Suprapubic skin (tissue), 4 donors: ENCODE measurements at regions not wholly inside any gene's neighbourhood (a gene's known extent, or its start where the extent isn't known, plus 50 kb on each side); places are given as distances from the start of the nearest gene placed in this dataset.

ENCODE experiments used
- DNase-seq, 2 donors: peaks; one replicate each; pipeline ENCODE4 v3.0.0-alpha.2; 2019; ENCODE audit warnings: low spot score in 2 of 2
- H3K27ac ChIP-seq: fragments of 200-600 bp; sonication (generic); one replicate; pipeline ENCODE4 v1.5.1; 2019
- H3K27me3 ChIP-seq: fragments of 200-600 bp; sonication (generic); one replicate; pipeline ENCODE4 v1.5.1; 2019
- H3K36me3 ChIP-seq: fragments of 200-600 bp; sonication (generic); one replicate; pipeline ENCODE4 v1.5.1; 2019
- H3K4me1 ChIP-seq: fragments of 200-600 bp; sonication (generic); one replicate; pipeline ENCODE4 v1.5.1; 2019
- H3K4me3 ChIP-seq: fragments of 200-600 bp; sonication (generic); one replicate; pipeline ENCODE4 v1.5.1; 2019; ENCODE audit warnings: mild to moderate bottlenecking
- H3K9me3 ChIP-seq: fragments of 200-600 bp; sonication (generic); one replicate; pipeline ENCODE4 v1.5.1; 2019
- EP300 ChIP-seq: sonication (generic); formaldehyde crosslinking; IDR thresholded peaks from one replicate; pipeline ENCODE4 v1.6.1; 2017; ENCODE audit warnings: antibody characterized with exemption
- POLR2A ChIP-seq, 2 donors: fragments of 450-650 bp; IDR thresholded peaks; one replicate each; pipeline ENCODE4 v1.6.1; 2017; ENCODE audit warnings: antibody characterized with exemption in 2 of 2, mild to moderate bottlenecking in 2 of 2, moderate library complexity in 2 of 2
- POLR2AphosphoS5 ChIP-seq, 3 donors: sonication (generic); formaldehyde crosslinking; IDR thresholded peaks; one replicate each; pipeline ENCODE4 v1.6.1; 2017; ENCODE audit warnings: antibody characterized with exemption in 3 of 3
- WGBS: methylation state at CpG from one replicate; pipeline ENCODE4 v1.1.5; 2018; 5-methylcytosine and 5-hydroxymethylcytosine counted together
- TF ChIP-seq, protein P1 (sequence below), 2 donors: fragments of 200-600 bp in 1 of 2; fragments of 450-650 bp in 1 of 2; sonication (generic) in 1 of 2; IDR thresholded peaks; one replicate each; pipeline ENCODE4 v1.5.1; 2016 to 2019; ENCODE audit warnings: antibody characterized with exemption in 2 of 2, mild to moderate bottlenecking in 1 of 2, moderate library complexity in 1 of 2

DNA sequence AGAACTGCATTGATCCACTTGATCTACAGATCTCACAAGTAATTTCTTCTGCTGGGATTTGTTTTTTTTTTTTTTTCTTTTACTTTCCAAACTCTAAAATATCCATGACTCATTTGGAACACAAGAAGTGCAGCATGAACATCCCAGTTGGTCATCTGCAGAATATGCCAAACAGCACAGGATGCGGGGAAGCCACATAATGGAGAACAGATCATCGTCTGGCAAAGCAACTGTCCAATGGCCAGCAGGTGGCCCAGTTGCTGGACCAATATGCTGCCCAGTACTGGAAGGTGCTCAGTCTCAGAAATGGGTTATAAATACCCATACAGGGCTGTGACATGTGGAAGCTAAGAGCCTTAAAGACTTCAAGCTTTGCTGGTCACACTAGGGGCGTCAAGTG is 221.3 kb upstream of the TAS2R1 start:
- DNase-seq = no peak
- H3K27ac ChIP-seq = no peak overlapping the region
- H3K4me1 ChIP-seq = no peaks in the 10 kb centered on the region
- no peaks in the 10 kb centered on the region for H3K9me3 ChIP-seq
- H3K4me3 ChIP-seq = no peak overlapping the region
- no peaks in the 10 kb centered on the region for H3K36me3 ChIP-seq
- H3K27me3 ChIP-seq = no peaks in the 10 kb centered on the region
- no peak for TF ChIP-seq EP300
- no peak for TF ChIP-seq POLR2AphosphoS5 (IDR thresholded peaks at IDR 0.05)
- TF ChIP-seq POLR2A (IDR thresholded peaks at IDR 0.05) = no peak
- TF ChIP-seq, protein P1, sequence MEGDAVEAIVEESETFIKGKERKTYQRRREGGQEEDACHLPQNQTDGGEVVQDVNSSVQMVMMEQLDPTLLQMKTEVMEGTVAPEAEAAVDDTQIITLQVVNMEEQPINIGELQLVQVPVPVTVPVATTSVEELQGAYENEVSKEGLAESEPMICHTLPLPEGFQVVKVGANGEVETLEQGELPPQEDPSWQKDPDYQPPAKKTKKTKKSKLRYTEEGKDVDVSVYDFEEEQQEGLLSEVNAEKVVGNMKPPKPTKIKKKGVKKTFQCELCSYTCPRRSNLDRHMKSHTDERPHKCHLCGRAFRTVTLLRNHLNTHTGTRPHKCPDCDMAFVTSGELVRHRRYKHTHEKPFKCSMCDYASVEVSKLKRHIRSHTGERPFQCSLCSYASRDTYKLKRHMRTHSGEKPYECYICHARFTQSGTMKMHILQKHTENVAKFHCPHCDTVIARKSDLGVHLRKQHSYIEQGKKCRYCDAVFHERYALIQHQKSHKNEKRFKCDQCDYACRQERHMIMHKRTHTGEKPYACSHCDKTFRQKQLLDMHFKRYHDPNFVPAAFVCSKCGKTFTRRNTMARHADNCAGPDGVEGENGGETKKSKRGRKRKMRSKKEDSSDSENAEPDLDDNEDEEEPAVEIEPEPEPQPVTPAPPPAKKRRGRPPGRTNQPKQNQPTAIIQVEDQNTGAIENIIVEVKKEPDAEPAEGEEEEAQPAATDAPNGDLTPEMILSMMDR (IDR thresholded peaks at IDR 0.05) = no peak
- WGBS = 67% methylated on average over 3 of the region's 3 CpGs

DNA sequence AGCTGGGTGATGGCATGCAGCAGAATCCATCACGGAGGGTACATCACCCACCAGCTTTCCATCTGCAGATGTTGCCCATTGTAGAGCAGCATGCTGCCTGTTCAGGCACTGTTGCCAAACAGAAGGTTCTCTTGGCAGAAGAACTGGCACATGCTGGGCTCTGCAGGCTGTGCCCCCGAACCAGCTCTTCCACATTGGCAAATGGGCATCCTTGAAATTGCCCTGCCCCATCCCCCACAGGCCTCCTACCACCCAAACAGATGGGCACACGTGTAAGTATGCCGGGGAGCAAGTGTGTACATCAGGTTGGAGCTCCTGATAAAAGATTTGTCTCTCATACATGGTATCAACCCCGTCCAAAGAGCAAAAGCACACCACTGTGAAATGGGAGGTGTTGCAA is 220.3 kb upstream of the TAS2R1 start:
- Histone ChIP-seq H3K4me1 (no peaks in the 10 kb centered on the region), H3K27me3 (no peaks in the 10 kb centered on the region), H3K27ac (no peak overlapping the region), H3K4me3 (no peak overlapping the region), H3K36me3 (no peaks in the 10 kb centered on the region), H3K9me3 (no peaks in the 10 kb centered on the region)
- DNase-seq = no peak
- WGBS = 78% methylated on average over 5 of the region's 5 CpGs
- TF ChIP-seq POLR2AphosphoS5 (IDR thresholded peaks at IDR 0.05) (no peak), EP300 (no peak), POLR2A (IDR thresholded peaks at IDR 0.05) (no peak)
- TF ChIP-seq, protein P1 (IDR thresholded peaks at IDR 0.05) = no peak

DNA sequence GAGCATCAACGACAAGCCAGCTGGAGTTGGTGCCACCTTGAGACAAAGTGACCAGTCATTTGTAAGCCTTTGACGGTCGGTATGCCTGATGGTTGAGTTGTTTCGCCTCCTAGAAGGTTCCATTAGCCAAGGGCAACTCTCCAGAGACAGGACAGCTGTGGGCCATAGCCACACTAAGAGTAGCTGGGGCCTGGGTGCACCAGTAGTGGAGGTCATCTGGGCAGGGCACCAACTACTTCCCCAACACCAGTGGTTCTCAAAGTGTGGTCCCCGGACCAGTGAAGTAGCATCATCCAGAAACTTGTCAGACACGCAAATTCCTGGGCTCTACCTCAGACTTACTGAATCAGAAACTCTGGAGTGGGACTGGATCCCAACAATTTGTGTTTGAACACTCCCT is 217.5 kb upstream of the TAS2R1 start:
- no peak for TF ChIP-seq POLR2A (IDR thresholded peaks at IDR 0.05)
- TF ChIP-seq, protein P1 (IDR thresholded peaks at IDR 0.05) = no peak
- 100% methylated on average over 2 of the region's 6 CpGs for WGBS
- Histone ChIP-seq H3K9me3 (no peaks in the 10 kb centered on the region), H3K36me3 (no peaks in the 10 kb centered on the region), H3K27ac (no peak overlapping the region), H3K4me1 (no peaks in the 10 kb centered on the region), H3K27me3 (no peaks in the 10 kb centered on the region), H3K4me3 (no peak overlapping the region)
- no peak for DNase-seq

DNA sequence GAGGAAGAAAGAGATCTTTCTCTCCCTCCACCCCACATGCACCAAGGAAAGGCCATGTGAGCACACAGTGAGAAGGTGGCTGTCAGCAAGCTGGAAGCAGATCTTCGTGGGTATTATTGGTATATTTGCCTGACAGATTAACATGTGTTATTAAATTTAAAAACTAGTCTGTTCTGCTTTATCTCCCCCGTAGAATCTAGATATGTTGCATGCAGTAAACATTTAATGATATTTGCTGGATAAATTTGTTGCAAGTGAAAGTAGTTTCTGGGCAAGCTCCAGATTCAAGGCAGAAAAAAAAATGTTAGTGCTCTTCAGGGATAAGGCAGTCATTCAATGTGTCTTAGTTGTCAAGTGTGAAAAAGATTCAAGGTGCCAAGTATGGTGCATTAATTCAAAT is 215.0 kb upstream of the TAS2R1 start:
- no peaks in the 10 kb centered on the region for H3K36me3 ChIP-seq
- TF ChIP-seq EP300 (no peak), POLR2AphosphoS5 (IDR thresholded peaks at IDR 0.05) (no peak), POLR2A (IDR thresholded peaks at IDR 0.05) (no peak)
- TF ChIP-seq, protein P1 (IDR thresholded peaks at IDR 0.05) = no peak
- H3K4me1 ChIP-seq = no peaks in the 10 kb centered on the region
- no peaks in the 10 kb centered on the region for H3K9me3 ChIP-seq
- DNase-seq = no peak
- WGBS = 83% methylated on average over 2 of the region's 2 CpGs
- H3K27me3 ChIP-seq = no peaks in the 10 kb centered on the region
- H3K27ac ChIP-seq = no peak overlapping the region
- H3K4me3 ChIP-seq = no peak overlapping the region

DNA sequence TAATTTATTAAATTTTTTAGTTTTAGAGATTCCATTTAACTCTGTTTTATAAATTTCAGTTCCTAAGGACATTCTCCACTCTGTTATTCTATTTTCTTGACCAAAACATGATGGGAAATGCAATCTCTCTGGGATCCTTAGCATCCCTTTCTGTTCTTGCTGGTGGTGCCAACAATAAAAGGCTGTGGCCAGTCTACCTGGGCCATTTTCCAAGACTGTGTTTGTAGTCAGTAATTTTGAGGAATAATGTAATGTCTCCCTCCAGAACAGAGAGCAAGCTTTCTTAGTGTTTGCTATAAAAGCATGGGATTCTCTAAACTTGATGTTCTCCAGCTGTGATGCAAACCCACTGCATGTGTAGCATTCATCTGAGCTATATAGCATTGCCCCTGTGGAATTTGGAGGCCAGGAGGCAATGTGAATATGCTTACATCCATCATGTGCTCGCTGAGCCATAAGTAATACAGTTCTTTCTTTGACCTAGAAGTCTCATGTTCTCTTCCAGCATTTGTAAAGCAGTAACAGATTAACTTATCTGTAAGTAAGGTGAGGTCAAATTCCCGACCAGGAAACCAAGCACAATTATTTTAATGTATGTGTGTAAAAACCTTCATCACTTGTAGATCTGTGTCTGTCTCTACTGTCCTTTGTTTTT is 211.5 kb upstream of the TAS2R1 start:
- no peak overlapping the region for H3K4me3 ChIP-seq
- no peak for TF ChIP-seq EP300
- TF ChIP-seq POLR2A (IDR thresholded peaks at IDR 0.05) = no peak
- TF ChIP-seq POLR2AphosphoS5 (IDR thresholded peaks at IDR 0.05) = no peak
- TF ChIP-seq, protein P1 (IDR thresholded peaks at IDR 0.05) = no peak
- WGBS = 87% methylated on average over 2 of the region's 2 CpGs
- H3K36me3 ChIP-seq = no peaks in the 10 kb centered on the region
- H3K27ac ChIP-seq = no peak overlapping the region
- no peaks in the 10 kb centered on the region for H3K4me1 ChIP-seq
- no peaks in the 10 kb centered on the region for H3K27me3 ChIP-seq
- H3K9me3 ChIP-seq = no peaks in the 10 kb centered on the region
- DNase-seq = no peak
